ENCODE measurements at regions not wholly inside any gene's neighbourhood (a gene's known extent, or its start where the extent isn't known, plus 50 kb on each side); places are given as distances from the start of the nearest gene placed in this dataset.

- TF ChIP-seq ZBTB11 (CRISPR knock-in tag; IDR thresholded peaks at IDR 0.05), result 0 out of 6 replicates have a peak, but pooled peaks of 1 of the 3 experiments have one; percentile 37
- no peak for TF ChIP-seq PREB (CRISPR knock-in tag; IDR thresholded peaks at IDR 0.05)
- no peak for TF ChIP-seq MTA1 (IDR thresholded peaks at IDR 0.05; ENCODE audit: borderline replicate concordance)
- no peak for TF ChIP-seq XRCC5 (IDR thresholded peaks at IDR 0.05; ENCODE audit: low read depth, low read length)
- TF ChIP-seq HEY1 (CRISPR knock-in tag; IDR thresholded peaks at IDR 0.05; ENCODE audit: borderline replicate concordance), result no peak
- no peak for TF ChIP-seq ARID2 (IDR thresholded peaks at IDR 0.05)
- TF ChIP-seq SAP30 (IDR thresholded peaks at IDR 0.05; ENCODE audit: borderline replicate concordance, insufficient read depth, low read depth, low read length, poor library complexity, severe bottlenecking), result no peak
- TF ChIP-seq ZFP30 (CRISPR knock-in tag; IDR thresholded peaks at IDR 0.05; ENCODE audit: borderline replicate concordance), result no peak
- TF ChIP-seq ZBTB49 (CRISPR knock-in tag; IDR thresholded peaks at IDR 0.05; ENCODE audit: borderline replicate concordance), result no peak
Observed at GRCh38 chr6:40688214-40688761, 101.1 kb upstream of the LRFN2 start (continued).
